ENCODE measurements at regions not wholly inside any gene's neighbourhood (a gene's known extent, or its start where the extent isn't known, plus 50 kb on each side); places are given as distances from the start of the nearest gene placed in this dataset.

GRCh38 chr18:44452346-44452745 is 228.3 kb upstream of the SETBP1 start:
- TF ChIP-seq CTCF (IDR thresholded peaks at IDR 0.05) (no peak), POLR2A (IDR thresholded peaks at IDR 0.05) (no peak), POLR2AphosphoS5 (IDR thresholded peaks at IDR 0.05) (no peak), EP300 (IDR thresholded peaks at IDR 0.05) (no peak)

Data from gastroesophageal sphincter (tissue), 3 donors.